ENCODE measurements at regions not wholly inside any gene's neighbourhood (a gene's known extent, or its start where the extent isn't known, plus 50 kb on each side); places are given as distances from the start of the nearest gene placed in this dataset.

DNA sequence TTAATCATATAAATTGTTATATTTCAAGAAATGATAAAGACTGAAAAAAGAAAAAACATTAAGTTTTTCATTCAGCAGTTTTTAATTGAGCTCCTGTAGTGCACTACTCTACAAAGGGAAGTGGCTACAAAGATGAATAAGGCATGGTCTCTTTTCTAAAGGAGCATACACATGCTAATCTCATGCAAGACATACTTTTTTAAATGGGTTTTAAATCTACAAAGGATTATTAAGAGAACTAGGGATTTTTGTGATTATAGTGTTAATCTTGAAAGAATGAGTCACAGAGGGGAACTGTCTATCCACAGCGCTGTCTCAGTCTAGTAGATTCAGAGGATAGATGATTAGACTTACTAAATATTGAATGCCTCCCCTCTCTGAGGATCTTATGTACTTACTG, 1722.2 kb downstream of the RPA4 start:
- no peak for DNase-seq (ENCODE audit: low spot score)

DNA sequence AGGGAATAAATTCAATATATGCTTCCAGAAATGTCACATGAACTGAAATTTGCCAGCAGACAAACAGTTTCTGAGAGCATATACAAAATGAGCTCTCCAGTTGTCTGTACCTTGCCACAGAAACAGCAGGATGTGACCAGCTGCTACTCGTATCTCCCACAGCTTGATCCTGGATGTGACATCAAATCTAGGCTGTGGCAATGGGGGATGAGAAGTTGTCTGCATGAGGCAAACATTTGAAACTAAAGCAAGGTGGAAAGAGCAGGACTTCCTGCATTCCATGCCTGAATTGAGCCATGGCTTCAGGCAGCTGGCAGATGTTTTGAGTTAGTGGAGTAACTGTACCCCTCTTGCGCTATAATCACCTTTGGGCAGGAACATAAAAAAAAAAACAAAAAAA, 1724.0 kb downstream of the RPA4 start:
- DNase-seq (ENCODE audit: low spot score), result no peak

DNA sequence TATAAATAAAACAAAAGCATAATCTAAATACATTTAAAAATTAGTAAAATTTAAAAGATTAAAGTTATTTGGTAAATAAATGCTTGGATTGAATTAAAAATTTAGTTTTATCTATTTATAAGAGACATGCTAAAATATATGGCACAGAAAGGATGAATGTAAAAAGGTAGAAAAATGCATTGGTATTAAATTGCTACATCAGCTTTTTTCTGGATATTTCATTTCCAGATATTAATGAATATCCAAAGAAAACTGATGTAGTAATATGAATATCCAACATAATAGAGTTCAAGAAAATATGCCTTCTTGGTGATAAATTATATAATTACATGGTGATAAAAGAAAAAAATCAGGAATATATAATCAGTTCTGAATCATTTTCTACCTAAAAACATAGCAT, 1743.9 kb downstream of the RPA4 start:
- DNase-seq (ENCODE audit: low spot score), result no peak

DNA sequence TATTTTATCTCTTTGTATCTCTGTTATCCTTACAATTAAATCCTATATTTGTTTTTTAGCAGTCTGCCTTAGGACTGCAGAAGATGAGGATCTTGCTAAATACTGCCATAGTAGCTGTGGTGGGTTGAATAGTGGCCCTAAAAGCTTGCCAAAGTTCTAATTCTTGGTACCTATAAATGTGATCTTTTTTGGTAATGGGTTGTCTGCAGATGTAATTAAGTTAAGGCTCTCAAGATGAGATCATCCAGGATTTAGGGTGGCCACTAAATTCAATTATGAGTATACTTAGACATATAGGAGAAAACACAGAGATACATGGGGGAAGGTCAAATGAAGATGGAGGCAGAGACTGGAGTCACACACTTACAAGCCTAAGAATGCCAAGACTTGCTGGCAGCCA, 1753.7 kb downstream of the RPA4 start:
- DNase-seq (ENCODE audit: low spot score), result no peak

DNA sequence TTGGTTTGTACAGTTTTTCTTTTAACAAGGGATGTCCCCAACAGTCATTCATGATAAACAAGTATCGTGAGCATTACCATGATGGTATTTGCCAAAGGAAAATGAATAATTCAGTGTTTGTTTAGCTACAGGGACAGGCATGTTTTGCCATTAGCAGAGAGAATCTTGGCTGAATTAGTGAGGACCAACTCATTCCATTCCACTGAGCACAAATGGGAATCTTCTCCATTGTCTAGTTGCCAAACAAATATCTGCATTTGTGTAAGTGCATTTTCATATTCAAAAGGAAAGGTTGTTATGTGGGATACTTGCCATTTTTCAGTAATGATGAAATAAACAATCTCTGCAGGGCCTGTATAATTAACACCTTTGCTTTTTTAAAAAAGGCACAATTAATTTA, 1762.6 kb downstream of the RPA4 start:
- DNase-seq (ENCODE audit: low spot score), result no peak

DNA sequence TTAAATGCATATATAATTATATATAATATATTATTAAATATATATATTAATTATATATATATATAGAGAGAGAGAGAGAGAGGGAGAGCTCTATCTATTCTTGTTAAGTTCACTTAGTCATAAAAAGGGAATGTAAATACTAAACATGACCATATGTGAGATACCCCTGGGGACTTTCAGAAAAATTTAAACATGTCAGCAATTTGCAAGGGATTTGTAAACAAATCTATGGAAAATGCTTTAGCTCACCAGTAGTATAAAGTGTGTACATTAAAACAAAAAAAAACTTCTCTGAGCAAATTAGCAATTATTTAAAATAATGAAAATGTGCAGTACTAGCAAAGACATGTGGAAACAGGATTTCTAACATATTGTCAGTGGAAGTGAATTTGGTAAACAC, 1755.5 kb downstream of the PCDH19 start:
- no peak for DNase-seq (ENCODE audit: low spot score)
